ENCODE measurements at regions not wholly inside any gene's neighbourhood (a gene's known extent, or its start where the extent isn't known, plus 50 kb on each side); places are given as distances from the start of the nearest gene placed in this dataset.

DNA sequence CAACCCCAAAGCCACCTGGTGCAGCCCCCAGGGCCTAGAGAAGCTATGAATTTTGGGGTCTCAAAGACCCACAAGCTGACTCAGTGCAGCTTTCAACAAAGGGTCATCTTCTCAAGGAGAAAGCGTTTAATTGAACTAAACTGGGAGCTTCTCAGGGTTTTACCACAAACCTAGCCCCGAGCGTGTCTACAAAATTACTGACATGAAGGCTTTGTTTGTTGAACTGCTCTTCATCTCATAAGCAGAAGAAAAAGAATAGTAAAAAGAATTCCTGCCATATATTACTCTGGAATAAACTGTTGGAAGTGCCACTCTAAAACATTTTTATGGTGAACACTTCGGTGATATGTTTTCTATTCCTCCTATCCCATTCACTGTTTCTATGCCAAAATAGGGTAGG lies 50.8 kb upstream of the INCENP start:
- TF ChIP-seq, protein P1, sequence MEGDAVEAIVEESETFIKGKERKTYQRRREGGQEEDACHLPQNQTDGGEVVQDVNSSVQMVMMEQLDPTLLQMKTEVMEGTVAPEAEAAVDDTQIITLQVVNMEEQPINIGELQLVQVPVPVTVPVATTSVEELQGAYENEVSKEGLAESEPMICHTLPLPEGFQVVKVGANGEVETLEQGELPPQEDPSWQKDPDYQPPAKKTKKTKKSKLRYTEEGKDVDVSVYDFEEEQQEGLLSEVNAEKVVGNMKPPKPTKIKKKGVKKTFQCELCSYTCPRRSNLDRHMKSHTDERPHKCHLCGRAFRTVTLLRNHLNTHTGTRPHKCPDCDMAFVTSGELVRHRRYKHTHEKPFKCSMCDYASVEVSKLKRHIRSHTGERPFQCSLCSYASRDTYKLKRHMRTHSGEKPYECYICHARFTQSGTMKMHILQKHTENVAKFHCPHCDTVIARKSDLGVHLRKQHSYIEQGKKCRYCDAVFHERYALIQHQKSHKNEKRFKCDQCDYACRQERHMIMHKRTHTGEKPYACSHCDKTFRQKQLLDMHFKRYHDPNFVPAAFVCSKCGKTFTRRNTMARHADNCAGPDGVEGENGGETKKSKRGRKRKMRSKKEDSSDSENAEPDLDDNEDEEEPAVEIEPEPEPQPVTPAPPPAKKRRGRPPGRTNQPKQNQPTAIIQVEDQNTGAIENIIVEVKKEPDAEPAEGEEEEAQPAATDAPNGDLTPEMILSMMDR (conservative IDR thresholded peaks at IDR 0.05; ENCODE audit: low read depth, low read length), result no peak
- no peak for TF ChIP-seq EZH2 (IDR thresholded peaks at IDR 0.05; ENCODE audit: borderline replicate concordance, low read depth, low read length, poor library complexity, severe bottlenecking)

All from A673 (cell line).